ENCODE measurements at regions not wholly inside any gene's neighbourhood (a gene's known extent, or its start where the extent isn't known, plus 50 kb on each side); places are given as distances from the start of the nearest gene placed in this dataset.
A peak's percentile ranks its signal among the peaks of the same experiment; 100 is the strongest.
"Not testable (repeated sequence)": the region's sequence is repeated elsewhere in the genome, so short reads cannot be mapped to it uniquely, and the experiment has no call there.

GRCh38 chr1:121472017-121472416 lies 287.2 kb downstream of the SRGAP2C start:
- Mint-ChIP-seq H3K4me3 (ENCODE audit: unreplicated experiment) (no peak overlapping the region), H3K27ac (ENCODE audit: unreplicated experiment) (no peak overlapping the region), H3K9me3 (ENCODE audit: low read depth) (peaks cover 11% of the 10 kb centered on the region), H3K27me3 (ENCODE audit: low read depth) (no peaks in the 10 kb centered on the region), H3K36me3 (ENCODE audit: low read depth) (peaks cover 1% of the 10 kb centered on the region), H3K4me1 (ENCODE audit: low read depth) (no peaks in the 10 kb centered on the region)
- TF ChIP-seq, protein P1, sequence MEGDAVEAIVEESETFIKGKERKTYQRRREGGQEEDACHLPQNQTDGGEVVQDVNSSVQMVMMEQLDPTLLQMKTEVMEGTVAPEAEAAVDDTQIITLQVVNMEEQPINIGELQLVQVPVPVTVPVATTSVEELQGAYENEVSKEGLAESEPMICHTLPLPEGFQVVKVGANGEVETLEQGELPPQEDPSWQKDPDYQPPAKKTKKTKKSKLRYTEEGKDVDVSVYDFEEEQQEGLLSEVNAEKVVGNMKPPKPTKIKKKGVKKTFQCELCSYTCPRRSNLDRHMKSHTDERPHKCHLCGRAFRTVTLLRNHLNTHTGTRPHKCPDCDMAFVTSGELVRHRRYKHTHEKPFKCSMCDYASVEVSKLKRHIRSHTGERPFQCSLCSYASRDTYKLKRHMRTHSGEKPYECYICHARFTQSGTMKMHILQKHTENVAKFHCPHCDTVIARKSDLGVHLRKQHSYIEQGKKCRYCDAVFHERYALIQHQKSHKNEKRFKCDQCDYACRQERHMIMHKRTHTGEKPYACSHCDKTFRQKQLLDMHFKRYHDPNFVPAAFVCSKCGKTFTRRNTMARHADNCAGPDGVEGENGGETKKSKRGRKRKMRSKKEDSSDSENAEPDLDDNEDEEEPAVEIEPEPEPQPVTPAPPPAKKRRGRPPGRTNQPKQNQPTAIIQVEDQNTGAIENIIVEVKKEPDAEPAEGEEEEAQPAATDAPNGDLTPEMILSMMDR (IDR thresholded peaks at IDR 0.05) = no peak
- no peak for DNase-seq (ENCODE audit: low spot score)

DNA sequence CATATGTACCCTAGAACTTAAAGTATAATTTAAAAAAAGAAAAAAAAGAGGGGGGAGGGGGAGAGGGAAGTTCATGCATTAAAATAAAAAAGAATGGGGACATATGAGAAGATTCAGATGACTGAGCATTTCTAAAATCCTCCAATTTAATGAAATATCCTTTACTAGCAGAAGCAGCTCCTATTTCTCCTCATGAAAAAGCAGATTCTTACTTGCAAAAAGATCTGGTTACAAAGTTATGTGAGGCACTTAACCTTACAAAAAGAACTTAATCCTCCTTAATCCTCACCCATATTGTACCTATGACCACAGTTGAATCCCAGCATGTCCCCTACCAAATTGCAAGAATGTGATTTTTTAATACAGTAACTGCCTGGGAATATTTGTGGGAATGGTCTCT lies 298.5 kb downstream of the SRGAP2C start:
- DNase-seq (ENCODE audit: low spot score) = no peak
- H3K27ac Mint-ChIP-seq (ENCODE audit: unreplicated experiment) = no peak overlapping the region
- H3K36me3 Mint-ChIP-seq (ENCODE audit: low read depth) = peaks cover 15% of the 10 kb centered on the region
- H3K9me3 Mint-ChIP-seq (ENCODE audit: low read depth) = peaks cover 38% of the 10 kb centered on the region
- H3K4me3 Mint-ChIP-seq (ENCODE audit: unreplicated experiment) = no peak overlapping the region
- TF ChIP-seq, protein P1 (IDR thresholded peaks at IDR 0.05) = no peak
- H3K4me1 Mint-ChIP-seq (ENCODE audit: low read depth) = peaks cover 11% of the 10 kb centered on the region
- peaks cover 2% of the 10 kb centered on the region for H3K27me3 Mint-ChIP-seq (ENCODE audit: low read depth)

DNA sequence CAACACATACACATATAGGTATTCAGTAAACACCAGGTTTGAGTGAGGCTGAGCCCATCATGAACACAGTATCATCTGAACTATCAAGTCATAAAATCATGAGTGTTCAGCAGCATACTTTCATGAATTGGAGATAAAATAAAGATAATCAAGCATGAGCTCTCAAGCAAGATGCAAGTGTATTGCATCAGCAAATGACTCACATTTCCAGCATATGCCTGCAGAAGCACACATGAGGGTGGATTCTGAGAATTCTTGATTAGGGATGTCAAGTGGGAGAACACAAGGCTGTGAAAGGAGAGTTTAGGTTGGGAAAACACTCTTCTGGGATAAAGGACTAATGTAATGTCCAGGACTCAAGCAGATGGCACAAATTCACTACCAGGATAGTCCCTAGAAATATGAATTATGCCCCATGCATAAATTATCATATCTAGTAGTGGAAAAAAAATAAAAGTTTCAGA lies 299.2 kb downstream of the SRGAP2C start:
- H3K4me1 Mint-ChIP-seq (ENCODE audit: low read depth) = peaks cover 11% of the 10 kb centered on the region
- peaks cover 31% of the 10 kb centered on the region for H3K9me3 Mint-ChIP-seq (ENCODE audit: low read depth)
- TF ChIP-seq, protein P1 (IDR thresholded peaks at IDR 0.05) = no peak
- peaks cover 2% of the 10 kb centered on the region for H3K27me3 Mint-ChIP-seq (ENCODE audit: low read depth)
- peak overlapping the region; percentile 57 for H3K27ac Mint-ChIP-seq (ENCODE audit: unreplicated experiment)
- H3K36me3 Mint-ChIP-seq (ENCODE audit: low read depth) = peaks cover 11% of the 10 kb centered on the region
- H3K4me3 Mint-ChIP-seq (ENCODE audit: unreplicated experiment) = no peak overlapping the region
- no peak for DNase-seq (ENCODE audit: low spot score)

- H3K27me3 Mint-ChIP-seq (ENCODE audit: low read depth); H3K4me3 Mint-ChIP-seq (ENCODE audit: unreplicated experiment); H3K36me3 Mint-ChIP-seq (ENCODE audit: low read depth); H3K9me3 Mint-ChIP-seq (ENCODE audit: low read depth); H3K4me1 Mint-ChIP-seq (ENCODE audit: low read depth); DNase-seq (ENCODE audit: low spot score): not testable (repeated sequence)
- peak overlapping the region; percentile 5 for H3K27ac Mint-ChIP-seq (ENCODE audit: unreplicated experiment)
Observed at GRCh38 chr1:121494796-121495195, 310.0 kb downstream of the SRGAP2C start.

DNA sequence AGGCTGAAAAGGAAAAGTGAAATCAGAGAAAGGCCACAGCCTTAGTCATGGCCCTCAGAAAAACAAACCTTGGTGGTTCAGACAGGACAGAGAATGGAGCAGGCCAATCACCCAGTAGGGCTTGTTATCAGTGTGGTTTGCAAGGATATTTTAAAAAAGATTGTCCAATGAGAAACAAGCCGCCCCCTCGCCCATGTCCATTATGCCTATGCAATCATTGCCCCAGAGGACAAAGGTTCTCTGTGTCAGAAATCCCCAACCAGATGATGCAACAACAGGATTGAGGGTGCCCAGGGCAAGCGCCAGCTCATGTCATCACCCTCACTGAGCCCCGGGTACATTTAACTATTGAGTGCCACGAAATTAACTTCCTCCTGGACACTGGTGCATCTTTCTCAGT lies 326.7 kb downstream of the SRGAP2C start:
- not testable (repeated sequence) for DNase-seq (ENCODE audit: low spot score); H3K27ac Mint-ChIP-seq (ENCODE audit: unreplicated experiment); H3K4me3 Mint-ChIP-seq (ENCODE audit: unreplicated experiment); H3K27me3 Mint-ChIP-seq (ENCODE audit: low read depth); H3K36me3 Mint-ChIP-seq (ENCODE audit: low read depth); H3K4me1 Mint-ChIP-seq (ENCODE audit: low read depth)
- H3K9me3 Mint-ChIP-seq (ENCODE audit: low read depth) = peaks cover 24% of the 10 kb centered on the region

- H3K36me3 Mint-ChIP-seq (ENCODE audit: low read depth); H3K4me1 Mint-ChIP-seq (ENCODE audit: low read depth); DNase-seq (ENCODE audit: low spot score); H3K27ac Mint-ChIP-seq (ENCODE audit: unreplicated experiment); H3K27me3 Mint-ChIP-seq (ENCODE audit: low read depth); H3K4me3 Mint-ChIP-seq (ENCODE audit: unreplicated experiment): not testable (repeated sequence)
- peaks cover 19% of the 10 kb centered on the region for H3K9me3 Mint-ChIP-seq (ENCODE audit: low read depth)
Observed at GRCh38 chr1:121511876-121512275, 327.1 kb downstream of the SRGAP2C start.

DNA sequence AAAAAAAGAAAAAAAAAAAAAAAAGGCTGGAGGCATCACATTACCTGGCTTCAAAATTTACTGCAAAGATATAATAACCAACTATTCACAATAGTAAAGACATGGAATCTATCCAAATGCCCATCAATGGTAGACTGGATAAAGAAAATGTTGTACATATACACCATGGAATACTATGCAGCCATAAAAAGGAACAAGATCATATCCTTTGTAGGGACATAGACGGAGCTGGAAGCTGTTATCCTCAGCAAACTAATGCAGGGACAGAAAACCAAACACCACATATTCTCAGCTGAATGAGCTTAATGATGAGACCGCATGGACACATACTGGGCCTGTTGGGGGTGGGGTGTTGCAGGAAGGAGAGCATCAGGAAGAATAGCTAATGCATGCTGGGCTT lies 330.5 kb downstream of the SRGAP2C start:
- H3K36me3 Mint-ChIP-seq (ENCODE audit: low read depth) = no peaks in the 10 kb centered on the region
- peaks cover 7% of the 10 kb centered on the region for H3K9me3 Mint-ChIP-seq (ENCODE audit: low read depth)
- H3K27me3 Mint-ChIP-seq (ENCODE audit: low read depth) = peaks cover 2% of the 10 kb centered on the region
- H3K27ac Mint-ChIP-seq (ENCODE audit: unreplicated experiment) = no peak overlapping the region
- H3K4me1 Mint-ChIP-seq (ENCODE audit: low read depth) = peaks cover 8% of the 10 kb centered on the region
- TF ChIP-seq, protein P1 (IDR thresholded peaks at IDR 0.05) = no peak
- no peak overlapping the region for H3K4me3 Mint-ChIP-seq (ENCODE audit: unreplicated experiment)
- DNase-seq (ENCODE audit: low spot score) = no peak

Measured in chondrocyte (in vitro differentiated cells).